OCI-LY1 (cell line): ENCODE measurements at regions not wholly inside any gene's neighbourhood (a gene's known extent, or its start where the extent isn't known, plus 50 kb on each side); places are given as distances from the start of the nearest gene placed in this dataset.

Experiments
- H2AFZ ChIP-seq: fragments of 200-600 bp; sonication (generic), shearing (Covaris generic); 2 replicates; pipeline ENCODE4 v1.6.0; 2014; ENCODE audit warnings: antibody characterized with exemption, mild to moderate bottlenecking, low read length
- H3F3A ChIP-seq: fragments of 200-600 bp; sonication (generic), shearing (Covaris generic); 2 replicates; pipeline ENCODE4 v1.6.0; 2014; ENCODE audit warnings: mild to moderate bottlenecking, antibody characterized with exemption, low read length, moderate library complexity; ENCODE audit not compliant: insufficient read depth
- H3K27ac ChIP-seq: fragments of 200-600 bp; sonication (generic); 2 replicates; pipeline ENCODE4 v1.5.1; 2014; ENCODE audit warnings: low read length, mixed run types, mild to moderate bottlenecking, low read depth; ENCODE audit not compliant: poor library complexity, severe bottlenecking
- H3K27me3 ChIP-seq: fragments of 200-600 bp; sonication (generic); 2 replicates; pipeline ENCODE4 v1.6.0; 2014; ENCODE audit warnings: antibody characterized with exemption, mild to moderate bottlenecking, low read length, moderate library complexity; ENCODE audit not compliant: insufficient read depth
- H3K36me3 ChIP-seq: fragments of 200-600 bp; sonication (generic); 2 replicates; pipeline ENCODE4 v1.6.1; 2014; ENCODE audit warnings: mild to moderate bottlenecking, antibody characterized with exemption, low read length, moderate library complexity, mixed read lengths; ENCODE audit not compliant: insufficient read depth
- H3K4me1 ChIP-seq: fragments of 200-600 bp; sonication (generic); 2 replicates; pipeline ENCODE4 v1.5.1; 2014; ENCODE audit warnings: mild to moderate bottlenecking, low read length, moderate library complexity; ENCODE audit not compliant: insufficient read depth, severe bottlenecking
- H3K4me2 ChIP-seq: fragments of 200-600 bp; sonication (generic), shearing (Covaris generic); 2 replicates; pipeline ENCODE4 v1.6.1; 2014; ENCODE audit warnings: low read length
- H3K4me3 ChIP-seq: fragments of 200-600 bp; sonication (generic); 2 replicates; pipeline ENCODE4 v1.5.1; 2014; ENCODE audit warnings: low read length, low read depth, mild to moderate bottlenecking, mixed read lengths; ENCODE audit not compliant: poor library complexity, severe bottlenecking
- H3K79me2 ChIP-seq: fragments of 200-600 bp; shearing (Covaris generic); 2 replicates; pipeline ENCODE4 v1.6.1; 2016; ENCODE audit warnings: mixed run types, low read length, mixed read lengths; ENCODE audit not compliant: insufficient read depth
- H3K9ac ChIP-seq: fragments of 200-600 bp; sonication (generic), shearing (Covaris generic); 2 replicates; pipeline ENCODE4 v1.6.1; 2014; ENCODE audit warnings: mild to moderate bottlenecking, low read length, mixed read lengths
- H3K9me2 ChIP-seq: fragments of 200-600 bp; sonication (generic), shearing (Covaris generic); 2 replicates; pipeline ENCODE4 v1.6.1; 2014; ENCODE audit warnings: low read depth, mild to moderate bottlenecking, low read length, mixed read lengths
- H3K9me3 ChIP-seq: fragments of 200-600 bp; shearing (Covaris generic); 2 replicates; pipeline ENCODE4 v1.6.1; 2014; ENCODE audit warnings: low read length, mixed read lengths
- H4K20me1 ChIP-seq: fragments of 200-600 bp; sonication (generic), shearing (Covaris generic); 2 replicates; pipeline ENCODE4 v1.6.0; 2016; ENCODE audit warnings: mild to moderate bottlenecking, low read length; ENCODE audit not compliant: insufficient read depth
- EZH2 ChIP-seq: fragments of 200-600 bp; sonication (generic), shearing (Covaris generic); IDR thresholded peaks from 2 replicates; pipeline ENCODE4 v1.8.0; 2017; ENCODE audit warnings: borderline replicate concordance, mixed run types, mild to moderate bottlenecking, antibody characterized with exemption, low read length, moderate library complexity, mixed read lengths
- TF ChIP-seq, protein P1 (sequence below): fragments of 200-600 bp; sonication (generic), shearing (Covaris generic); IDR thresholded peaks from 2 replicates; pipeline ENCODE4 v1.5.1; 2017; ENCODE audit warnings: mild to moderate bottlenecking, antibody characterized with exemption, low read length, moderate library complexity, mixed read lengths

DNA sequence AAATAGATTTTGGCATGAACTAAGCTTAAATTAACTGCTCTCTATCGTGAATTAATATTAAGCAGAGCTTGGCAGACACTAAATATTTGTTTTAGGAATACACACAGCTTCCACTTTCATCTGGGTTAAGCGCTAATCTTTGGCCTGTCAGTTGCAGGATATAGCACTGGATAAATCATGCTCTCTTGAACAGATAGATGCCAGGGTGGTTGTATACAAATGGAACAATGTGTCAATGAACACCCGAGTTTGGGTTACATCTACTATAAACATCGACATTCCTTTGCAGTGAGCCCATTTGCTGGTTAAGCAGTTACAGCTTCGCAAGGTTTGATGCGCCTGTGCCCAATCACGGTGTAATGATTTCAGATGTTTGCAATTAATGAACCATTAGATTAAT is 338.2 kb upstream of the ZFP64 start:
- Histone ChIP-seq H3K4me3 (no peak overlapping the region), H4K20me1 (no peaks in the 10 kb centered on the region), H3F3A (no peaks in the 10 kb centered on the region), H3K9me2 (no peaks in the 10 kb centered on the region), H3K4me1 (no peaks in the 10 kb centered on the region), H3K9me3 (no peaks in the 10 kb centered on the region), H3K9ac (no peak overlapping the region), H2AFZ (no peak overlapping the region), H3K27me3 (no peaks in the 10 kb centered on the region), H3K36me3 (no peaks in the 10 kb centered on the region), H3K4me2 (no peak overlapping the region), H3K79me2 (no peaks in the 10 kb centered on the region), H3K27ac (no peak overlapping the region)
- no peak for TF ChIP-seq EZH2
- TF ChIP-seq, protein P1, sequence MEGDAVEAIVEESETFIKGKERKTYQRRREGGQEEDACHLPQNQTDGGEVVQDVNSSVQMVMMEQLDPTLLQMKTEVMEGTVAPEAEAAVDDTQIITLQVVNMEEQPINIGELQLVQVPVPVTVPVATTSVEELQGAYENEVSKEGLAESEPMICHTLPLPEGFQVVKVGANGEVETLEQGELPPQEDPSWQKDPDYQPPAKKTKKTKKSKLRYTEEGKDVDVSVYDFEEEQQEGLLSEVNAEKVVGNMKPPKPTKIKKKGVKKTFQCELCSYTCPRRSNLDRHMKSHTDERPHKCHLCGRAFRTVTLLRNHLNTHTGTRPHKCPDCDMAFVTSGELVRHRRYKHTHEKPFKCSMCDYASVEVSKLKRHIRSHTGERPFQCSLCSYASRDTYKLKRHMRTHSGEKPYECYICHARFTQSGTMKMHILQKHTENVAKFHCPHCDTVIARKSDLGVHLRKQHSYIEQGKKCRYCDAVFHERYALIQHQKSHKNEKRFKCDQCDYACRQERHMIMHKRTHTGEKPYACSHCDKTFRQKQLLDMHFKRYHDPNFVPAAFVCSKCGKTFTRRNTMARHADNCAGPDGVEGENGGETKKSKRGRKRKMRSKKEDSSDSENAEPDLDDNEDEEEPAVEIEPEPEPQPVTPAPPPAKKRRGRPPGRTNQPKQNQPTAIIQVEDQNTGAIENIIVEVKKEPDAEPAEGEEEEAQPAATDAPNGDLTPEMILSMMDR = no peak

DNA sequence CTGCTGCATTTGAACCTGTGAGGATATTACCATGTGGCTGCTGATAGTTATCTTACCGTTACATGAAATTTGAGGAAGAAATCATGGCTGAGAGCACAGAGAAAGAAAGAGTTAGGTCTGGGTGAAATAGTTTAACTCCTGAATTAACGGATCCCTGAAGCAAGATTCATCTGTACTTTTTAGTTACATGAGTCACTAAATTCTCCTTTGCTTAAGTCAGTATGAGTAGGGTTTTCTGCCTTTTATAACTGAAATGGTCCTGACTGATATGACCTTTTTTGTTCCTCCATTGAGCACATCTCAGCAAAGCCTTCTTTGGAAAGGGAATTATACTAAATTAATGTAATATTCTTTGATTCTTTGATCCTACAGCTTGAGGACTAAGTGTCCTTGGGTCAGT is 333.3 kb upstream of the ZFP64 start:
- no peaks in the 10 kb centered on the region for H3K36me3 ChIP-seq
- no peak overlapping the region for H2AFZ ChIP-seq
- H3K79me2 ChIP-seq = no peaks in the 10 kb centered on the region
- H4K20me1 ChIP-seq = no peaks in the 10 kb centered on the region
- no peaks in the 10 kb centered on the region for H3K9me3 ChIP-seq
- H3K27ac ChIP-seq = no peak overlapping the region
- H3K4me2 ChIP-seq = no peak overlapping the region
- H3F3A ChIP-seq = no peaks in the 10 kb centered on the region
- H3K4me1 ChIP-seq = no peaks in the 10 kb centered on the region
- H3K4me3 ChIP-seq = no peak overlapping the region
- H3K9ac ChIP-seq = no peak overlapping the region
- TF ChIP-seq, protein P1 = no peak
- TF ChIP-seq EZH2 = no peak
- H3K27me3 ChIP-seq = no peaks in the 10 kb centered on the region
- no peaks in the 10 kb centered on the region for H3K9me2 ChIP-seq

DNA sequence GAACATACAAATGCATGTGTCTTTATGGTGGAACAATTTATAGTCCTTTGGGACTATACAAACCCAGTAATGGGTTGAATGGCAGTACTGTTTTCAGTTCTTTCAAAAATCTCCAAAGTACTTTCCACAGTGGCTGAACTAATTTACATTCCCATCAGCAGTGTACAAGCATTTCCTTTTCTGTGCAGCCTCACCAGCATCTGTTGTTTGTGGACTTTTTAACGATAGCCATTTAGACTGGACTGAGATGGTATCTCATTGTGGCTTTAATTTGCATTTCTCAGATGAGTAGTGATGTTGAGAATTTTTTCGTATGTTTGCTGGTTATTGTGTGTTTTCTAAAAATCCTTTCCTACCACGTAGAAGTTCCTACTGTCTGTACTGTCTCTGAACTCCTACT is 327.2 kb upstream of the ZFP64 start:
- H3K4me3 ChIP-seq = no peak overlapping the region
- H3K9me3 ChIP-seq = no peaks in the 10 kb centered on the region
- H3K27ac ChIP-seq = no peak overlapping the region
- no peaks in the 10 kb centered on the region for H3K4me1 ChIP-seq
- no peaks in the 10 kb centered on the region for H3K79me2 ChIP-seq
- no peaks in the 10 kb centered on the region for H3F3A ChIP-seq
- no peak overlapping the region for H3K9ac ChIP-seq
- H4K20me1 ChIP-seq = no peaks in the 10 kb centered on the region
- H3K9me2 ChIP-seq = no peaks in the 10 kb centered on the region
- no peak overlapping the region for H2AFZ ChIP-seq
- H3K36me3 ChIP-seq = no peaks in the 10 kb centered on the region
- no peaks in the 10 kb centered on the region for H3K27me3 ChIP-seq
- no peak for TF ChIP-seq EZH2
- TF ChIP-seq, protein P1 = no peak
- no peak overlapping the region for H3K4me2 ChIP-seq
